ENCODE measurements at regions not wholly inside any gene's neighbourhood (a gene's known extent, or its start where the extent isn't known, plus 50 kb on each side); places are given as distances from the start of the nearest gene placed in this dataset.

DNA sequence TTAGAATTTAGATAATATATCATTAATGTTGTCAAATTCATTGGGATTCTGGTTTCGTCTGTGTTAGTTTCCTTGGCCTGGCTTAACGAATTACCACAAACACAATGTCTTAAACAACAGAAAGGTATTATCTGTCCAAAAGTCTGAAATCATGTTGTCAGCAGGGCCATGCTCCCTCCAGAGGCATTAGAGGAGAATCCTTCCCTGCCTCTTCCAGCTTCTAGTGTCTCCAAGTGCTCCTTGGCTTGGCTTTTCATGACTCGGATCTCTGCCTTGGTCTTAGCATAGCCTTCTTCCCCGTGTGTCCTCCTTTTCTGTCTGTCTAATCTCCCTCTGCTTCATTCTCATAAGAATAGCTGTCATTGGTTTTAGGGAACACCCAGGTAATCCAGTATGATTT, 482.5 kb downstream of the SEMA3D start:
- no peak for TF ChIP-seq RAD51 (IDR thresholded peaks at IDR 0.05)
- TF ChIP-seq, protein P1, sequence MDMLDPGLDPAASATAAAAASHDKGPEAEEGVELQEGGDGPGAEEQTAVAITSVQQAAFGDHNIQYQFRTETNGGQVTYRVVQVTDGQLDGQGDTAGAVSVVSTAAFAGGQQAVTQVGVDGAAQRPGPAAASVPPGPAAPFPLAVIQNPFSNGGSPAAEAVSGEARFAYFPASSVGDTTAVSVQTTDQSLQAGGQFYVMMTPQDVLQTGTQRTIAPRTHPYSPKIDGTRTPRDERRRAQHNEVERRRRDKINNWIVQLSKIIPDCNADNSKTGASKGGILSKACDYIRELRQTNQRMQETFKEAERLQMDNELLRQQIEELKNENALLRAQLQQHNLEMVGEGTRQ (IDR thresholded peaks at IDR 0.05; ENCODE audit: borderline replicate concordance, low read depth, low read length) = no peak
- no peak for TF ChIP-seq STAT1 (conservative IDR thresholded peaks at IDR 0.05)
- no peak for TF ChIP-seq JUNB (IDR thresholded peaks at IDR 0.05)
- no peak for TF ChIP-seq EP300 (IDR thresholded peaks at IDR 0.05; ENCODE audit: borderline replicate concordance in 1 of 2, control insufficient read depth in 1 of 2, low read depth in 2 of 2, low read length in 2 of 2)
- TF ChIP-seq ETV6 (conservative IDR thresholded peaks at IDR 0.05 in 1 of 2, IDR thresholded peaks at IDR 0.05 in 1 of 2; ENCODE audit: borderline replicate concordance in 1 of 2, low read depth in 1 of 2) = no peak
- TF ChIP-seq PAX8 (IDR thresholded peaks at IDR 0.05) = no peak
- no peak for TF ChIP-seq POLR2AphosphoS5 (IDR thresholded peaks at IDR 0.05; ENCODE audit: low read length)
- no peak for TF ChIP-seq EZH2 (IDR thresholded peaks at IDR 0.05; ENCODE audit: borderline replicate concordance, control insufficient read depth, low read depth, low read length)
- TF ChIP-seq, protein P2, sequence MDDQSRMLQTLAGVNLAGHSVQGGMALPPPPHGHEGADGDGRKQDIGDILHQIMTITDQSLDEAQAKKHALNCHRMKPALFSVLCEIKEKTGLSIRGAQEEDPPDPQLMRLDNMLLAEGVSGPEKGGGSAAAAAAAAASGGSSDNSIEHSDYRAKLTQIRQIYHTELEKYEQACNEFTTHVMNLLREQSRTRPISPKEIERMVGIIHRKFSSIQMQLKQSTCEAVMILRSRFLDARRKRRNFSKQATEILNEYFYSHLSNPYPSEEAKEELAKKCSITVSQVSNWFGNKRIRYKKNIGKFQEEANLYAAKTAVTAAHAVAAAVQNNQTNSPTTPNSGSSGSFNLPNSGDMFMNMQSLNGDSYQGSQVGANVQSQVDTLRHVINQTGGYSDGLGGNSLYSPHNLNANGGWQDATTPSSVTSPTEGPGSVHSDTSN (IDR thresholded peaks at IDR 0.05; ENCODE audit: insufficient replicate concordance, low read depth, low read length) = no peak
- no peak for TF ChIP-seq MXI1 (IDR thresholded peaks at IDR 0.05; ENCODE audit: low read depth, low read length)
- TF ChIP-seq SMAD5 (IDR thresholded peaks at IDR 0.05; ENCODE audit: low read depth) = no peak
- TF ChIP-seq YY1 (IDR thresholded peaks at IDR 0.05; ENCODE audit: low read depth, low read length) = no peak
- TF ChIP-seq NR2C2 (IDR thresholded peaks at IDR 0.05; ENCODE audit: borderline replicate concordance, control insufficient read depth, insufficient read length, low read depth) = no peak

Measured in GM12878 (cell line).